ENCODE measurements at regions not wholly inside any gene's neighbourhood (a gene's known extent, or its start where the extent isn't known, plus 50 kb on each side); places are given as distances from the start of the nearest gene placed in this dataset.

- TF ChIP-seq CTCF (IDR thresholded peaks at IDR 0.05; ENCODE audit: insufficient read depth, low read depth, low read length) (no peak), EZH2 (IDR thresholded peaks at IDR 0.05; ENCODE audit: insufficient read depth, low read length) (no peak)
These were observed 243.2 kb downstream of the CEMIP2 start for GRCh38 chr9:71524996-71525580.
